ENCODE measurements at regions not wholly inside any gene's neighbourhood (a gene's known extent, or its start where the extent isn't known, plus 50 kb on each side); places are given as distances from the start of the nearest gene placed in this dataset.

- Histone ChIP-seq H3K9me2 (ENCODE audit: low read depth, low read length) (no peaks in the 10 kb centered on the region), H3K79me2 (ENCODE audit: insufficient read depth, low read length) (no peaks in the 10 kb centered on the region), H3F3A (ENCODE audit: insufficient read depth, low read length) (no peaks in the 10 kb centered on the region), H3K4me3 (ENCODE audit: low read depth, low read length, poor library complexity, severe bottlenecking) (no peak overlapping the region), H3K9me3 (ENCODE audit: low read length) (no peaks in the 10 kb centered on the region), H3K4me1 (ENCODE audit: insufficient read depth, low read length, severe bottlenecking) (no peaks in the 10 kb centered on the region), H3K9ac (ENCODE audit: low read length) (no peak overlapping the region), H4K20me1 (ENCODE audit: insufficient read depth, low read length) (no peaks in the 10 kb centered on the region), H2AFZ (ENCODE audit: low read length) (no peak overlapping the region), H3K27me3 (ENCODE audit: insufficient read depth, low read length) (0 out of 2 replicates have a peak, but pooled peaks cover 3% of the 10 kb centered on the region), H3K27ac (ENCODE audit: low read depth, low read length, poor library complexity, severe bottlenecking) (no peak overlapping the region), H3K4me2 (ENCODE audit: low read length) (no peak overlapping the region), H3K36me3 (ENCODE audit: insufficient read depth, low read length) (no peaks in the 10 kb centered on the region)
- TF ChIP-seq CTCF (IDR thresholded peaks at IDR 0.05; ENCODE audit: low read length) (no peak), EZH2 (IDR thresholded peaks at IDR 0.05; ENCODE audit: borderline replicate concordance, low read length) (no peak)
Measured at GRCh38 chr3:73225991-73226390, 164.5 kb downstream of the EBLN2 start.

- H3K4me2 ChIP-seq (ENCODE audit: low read length), result no peak overlapping the region
- H3K4me3 ChIP-seq (ENCODE audit: low read depth, low read length, poor library complexity, severe bottlenecking), result no peak overlapping the region
- no peaks in the 10 kb centered on the region for H3K9me2 ChIP-seq (ENCODE audit: low read depth, low read length)
- no peaks in the 10 kb centered on the region for H3K9me3 ChIP-seq (ENCODE audit: low read length)
- H3K27me3 ChIP-seq (ENCODE audit: insufficient read depth, low read length), result 0 out of 2 replicates have a peak, but pooled peaks cover 3% of the 10 kb centered on the region
- H3K9ac ChIP-seq (ENCODE audit: low read length), result no peak overlapping the region
- no peaks in the 10 kb centered on the region for H3K79me2 ChIP-seq (ENCODE audit: insufficient read depth, low read length)
- H2AFZ ChIP-seq (ENCODE audit: low read length), result no peak overlapping the region
- no peaks in the 10 kb centered on the region for H3F3A ChIP-seq (ENCODE audit: insufficient read depth, low read length)
- TF ChIP-seq EZH2 (IDR thresholded peaks at IDR 0.05; ENCODE audit: borderline replicate concordance, low read length) (no peak), CTCF (IDR thresholded peaks at IDR 0.05; ENCODE audit: low read length) (no peak)
- H3K27ac ChIP-seq (ENCODE audit: low read depth, low read length, poor library complexity, severe bottlenecking), result no peak overlapping the region
- H3K4me1 ChIP-seq (ENCODE audit: insufficient read depth, low read length, severe bottlenecking), result no peaks in the 10 kb centered on the region
- no peaks in the 10 kb centered on the region for H3K36me3 ChIP-seq (ENCODE audit: insufficient read depth, low read length)
- H4K20me1 ChIP-seq (ENCODE audit: insufficient read depth, low read length), result no peaks in the 10 kb centered on the region
Measured at GRCh38 chr3:73228000-73228399, 166.5 kb downstream of the EBLN2 start.

- no peak overlapping the region for H2AFZ ChIP-seq (ENCODE audit: low read length)
Measured at GRCh38 chr3:73228437-73228836, 167.0 kb downstream of the EBLN2 start.

More at GRCh38 chr3:73228437-73228836, 167.0 kb downstream of the EBLN2 start:
- Histone ChIP-seq H3K4me1 (ENCODE audit: insufficient read depth, low read length, severe bottlenecking) (no peaks in the 10 kb centered on the region), H3K4me3 (ENCODE audit: low read depth, low read length, poor library complexity, severe bottlenecking) (no peak overlapping the region), H3K27me3 (ENCODE audit: insufficient read depth, low read length) (0 out of 2 replicates have a peak, but pooled peaks cover 3% of the 10 kb centered on the region), H3K9ac (ENCODE audit: low read length) (no peak overlapping the region), H3K36me3 (ENCODE audit: insufficient read depth, low read length) (no peaks in the 10 kb centered on the region), H3K27ac (ENCODE audit: low read depth, low read length, poor library complexity, severe bottlenecking) (no peak overlapping the region), H3K4me2 (ENCODE audit: low read length) (no peak overlapping the region), H3K9me2 (ENCODE audit: low read depth, low read length) (no peaks in the 10 kb centered on the region), H3F3A (ENCODE audit: insufficient read depth, low read length) (no peaks in the 10 kb centered on the region), H3K9me3 (ENCODE audit: low read length) (no peaks in the 10 kb centered on the region), H4K20me1 (ENCODE audit: insufficient read depth, low read length) (no peaks in the 10 kb centered on the region), H3K79me2 (ENCODE audit: insufficient read depth, low read length) (no peaks in the 10 kb centered on the region)
- TF ChIP-seq EZH2 (IDR thresholded peaks at IDR 0.05; ENCODE audit: borderline replicate concordance, low read length), result no peak
- TF ChIP-seq CTCF (IDR thresholded peaks at IDR 0.05; ENCODE audit: low read length), result no peak
